DMS153 treated with DMSO at 0.1 percent for 48 hours (cell line): ENCODE measurements at regions not wholly inside any gene's neighbourhood (a gene's known extent, or its start where the extent isn't known, plus 50 kb on each side); places are given as distances from the start of the nearest gene placed in this dataset.
"Not testable (repeated sequence)": the region's sequence is repeated elsewhere in the genome, so short reads cannot be mapped to it uniquely, and the experiment has no call there.

Experiments
- DNase-seq: peaks from one replicate; lab custom pipeline; 2025; ENCODE audit not compliant: unreplicated experiment; lab: John Stamatoyannopoulos, UW

- DNase-seq: no peak
Observed at GRCh38 chr2:121068851-121069250, 216.2 kb downstream of the TFCP2L1 start.

- DNase-seq: no peak
Observed at GRCh38 chr2:121069434-121069969, 215.5 kb downstream of the TFCP2L1 start.

DNA sequence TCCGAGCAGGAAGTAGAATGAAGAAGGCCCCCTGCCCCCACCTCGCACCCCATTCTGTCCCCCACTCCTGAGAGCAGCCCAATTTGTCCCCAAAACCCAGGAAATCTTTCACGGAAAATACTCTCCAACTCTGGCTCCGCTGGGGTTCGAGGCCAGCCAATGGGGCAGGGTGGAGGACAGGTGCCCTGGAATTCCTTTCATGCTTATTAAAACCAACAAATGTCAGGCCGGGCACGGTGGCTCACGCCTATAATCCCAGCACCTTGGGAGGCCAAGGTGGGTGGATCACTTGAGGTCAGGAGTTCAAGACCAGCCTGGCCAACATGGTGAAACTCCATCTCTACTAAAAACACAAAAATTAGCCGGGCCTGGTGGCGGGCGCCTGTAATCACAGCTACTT, 214.9 kb downstream of the TFCP2L1 start:
- not testable (repeated sequence) for DNase-seq

- DNase-seq: peak; percentile 39
Observed at GRCh38 chr2:121071034-121071504, 213.9 kb downstream of the TFCP2L1 start.

- DNase-seq: no peak
Observed at GRCh38 chr2:121072784-121073183, 212.2 kb downstream of the TFCP2L1 start.

DNA sequence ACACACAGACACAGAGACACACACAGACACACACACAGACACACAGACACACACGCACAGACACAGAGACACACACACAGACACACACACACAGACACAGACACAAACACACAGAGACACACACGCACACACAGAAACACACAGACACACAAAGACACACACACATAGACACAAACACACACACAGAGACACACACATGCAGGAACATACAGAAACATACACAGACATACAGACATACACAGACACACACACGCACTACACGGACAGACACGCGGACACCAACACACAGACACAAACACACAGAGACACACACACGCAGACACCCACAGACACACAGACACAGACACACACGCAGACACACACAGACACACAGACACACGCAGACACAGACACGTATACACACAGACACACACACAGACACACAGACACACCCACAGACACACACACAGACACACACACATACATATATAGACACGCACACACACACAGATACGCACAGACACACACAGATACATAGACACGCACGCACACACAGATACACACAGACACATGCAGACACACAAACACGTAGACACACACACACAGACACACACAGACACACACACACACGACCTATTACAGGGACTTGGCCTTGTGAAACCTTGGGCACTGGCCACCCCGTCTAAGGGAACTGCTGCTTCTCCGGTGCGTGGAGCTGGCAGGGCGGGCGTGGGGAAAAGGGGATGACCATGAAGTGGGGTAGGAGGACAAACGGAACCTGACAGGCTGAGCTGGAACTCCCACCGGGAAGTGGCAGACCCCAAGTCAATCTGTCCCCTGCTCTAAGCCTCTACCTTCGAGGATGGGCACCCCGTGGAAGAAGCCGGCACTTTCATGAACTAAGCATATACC, 211.4 kb downstream of the TFCP2L1 start:
- no peak for DNase-seq

DNA sequence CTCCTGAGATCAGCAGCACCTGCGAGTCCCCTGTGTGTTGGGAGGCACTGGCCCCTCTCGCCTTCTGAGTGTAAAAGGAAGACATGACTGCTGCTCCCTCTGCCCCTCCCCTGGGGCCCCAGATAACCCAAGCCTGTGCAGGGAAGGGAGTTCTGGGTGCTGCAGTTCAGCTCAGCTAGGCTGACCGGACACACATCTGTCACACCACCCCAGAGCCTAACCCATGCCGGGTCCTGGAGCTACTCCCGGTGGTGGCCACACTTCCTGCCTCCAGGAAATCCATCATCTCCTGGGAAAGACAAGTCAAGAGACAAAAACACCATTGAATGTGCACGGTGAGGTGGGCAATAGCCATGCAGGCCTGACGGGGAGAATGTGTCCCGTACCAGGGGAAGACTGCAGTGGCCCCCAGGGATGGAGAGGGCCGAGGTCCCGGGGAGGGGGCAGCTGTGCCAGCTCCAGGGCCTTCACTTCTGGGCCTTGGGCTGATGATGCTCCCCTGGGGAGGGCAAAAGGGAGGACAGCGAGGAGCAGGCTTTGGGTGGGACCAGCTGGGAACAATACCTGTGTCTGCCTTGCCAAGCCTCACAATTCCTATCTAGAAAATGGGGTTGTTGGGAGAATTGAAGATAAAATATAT, 210.6 kb downstream of the TFCP2L1 start:
- DNase-seq: no peak

DNA sequence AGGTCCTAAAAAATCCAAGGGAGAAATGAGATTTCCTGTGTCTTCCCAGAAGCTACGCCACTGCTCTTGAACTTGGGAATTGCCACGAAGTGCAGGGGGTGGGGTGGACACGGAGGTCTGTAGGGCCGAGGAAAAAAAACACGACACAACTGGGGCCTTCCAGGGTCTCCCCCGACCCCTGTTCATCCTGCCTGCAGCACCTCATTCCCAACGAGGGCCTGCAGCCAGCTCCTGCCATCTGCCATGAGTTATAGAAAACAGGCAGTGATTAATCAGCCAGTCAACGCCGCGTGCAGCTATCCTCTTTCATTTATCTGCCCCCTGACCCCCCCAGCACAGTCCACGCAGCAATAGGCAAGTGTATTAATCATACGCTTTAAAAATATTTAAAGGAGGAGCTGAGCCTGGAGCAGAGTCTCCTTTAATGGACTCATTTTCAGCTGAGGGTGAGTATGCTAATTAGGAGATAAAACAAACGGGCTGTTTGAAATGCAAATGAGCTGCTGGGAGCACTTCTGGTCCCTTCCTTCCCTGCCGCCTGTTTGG, 209.9 kb downstream of the TFCP2L1 start:
- DNase-seq: no peak

DNA sequence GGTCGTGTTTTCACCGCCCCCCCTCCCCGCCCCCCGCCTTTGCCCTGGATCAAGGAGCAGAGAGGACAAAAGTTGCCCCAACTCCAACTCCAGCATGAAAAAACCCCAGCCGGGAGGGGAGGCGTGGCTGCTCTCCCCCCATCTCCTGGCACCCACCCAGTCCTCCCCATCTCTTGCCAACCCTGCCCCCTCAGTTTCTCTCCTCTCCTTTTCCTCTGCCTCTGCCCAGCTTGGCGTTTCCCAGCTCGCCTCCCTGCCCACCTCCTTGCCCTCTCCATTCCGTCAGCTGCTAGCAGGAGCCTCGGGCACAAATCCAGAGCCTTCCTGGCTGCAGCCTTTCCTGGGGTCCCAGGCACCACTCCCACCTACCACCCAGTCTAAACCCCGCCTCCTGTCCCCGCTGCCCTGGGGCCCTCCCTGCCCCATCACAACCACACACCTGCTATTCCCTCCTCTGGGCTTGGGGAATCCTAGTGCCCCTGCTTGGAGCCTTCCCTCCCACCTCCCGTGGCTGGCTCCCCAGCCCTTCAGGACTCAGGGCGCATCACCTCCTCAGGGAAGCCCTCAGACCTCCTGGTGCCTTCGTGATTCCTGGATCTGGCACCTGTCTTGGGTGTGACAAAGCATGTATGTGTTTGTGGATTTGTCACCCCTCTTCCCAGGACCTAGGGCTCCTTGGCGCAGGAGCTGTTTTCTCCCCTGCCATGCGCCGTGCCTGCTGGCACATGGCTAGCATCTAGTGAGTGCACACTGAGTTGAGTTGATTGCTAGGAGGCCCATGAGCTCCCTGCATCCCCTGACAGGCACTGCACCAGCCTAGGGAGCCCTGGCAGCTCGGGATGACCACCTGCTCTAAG, 209.1 kb downstream of the TFCP2L1 start:
- no peak for DNase-seq

DNA sequence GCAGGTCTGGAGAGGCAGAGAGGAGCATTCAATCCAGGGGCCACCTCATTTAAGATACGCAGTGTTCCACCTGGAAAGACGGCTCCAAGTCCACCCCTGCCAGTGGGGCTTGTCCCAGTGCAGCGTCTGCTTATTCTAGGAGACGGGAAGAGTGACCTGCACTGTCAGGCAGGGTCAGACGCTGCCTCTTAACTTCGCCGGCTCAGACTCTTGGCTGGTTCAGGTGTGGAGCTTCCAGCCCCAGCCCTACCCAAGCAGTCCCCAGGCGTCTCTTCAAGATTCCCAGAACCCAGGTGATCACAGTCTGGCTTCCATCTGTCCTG, 208.5 kb downstream of the TFCP2L1 start:
- DNase-seq: no peak

DNA sequence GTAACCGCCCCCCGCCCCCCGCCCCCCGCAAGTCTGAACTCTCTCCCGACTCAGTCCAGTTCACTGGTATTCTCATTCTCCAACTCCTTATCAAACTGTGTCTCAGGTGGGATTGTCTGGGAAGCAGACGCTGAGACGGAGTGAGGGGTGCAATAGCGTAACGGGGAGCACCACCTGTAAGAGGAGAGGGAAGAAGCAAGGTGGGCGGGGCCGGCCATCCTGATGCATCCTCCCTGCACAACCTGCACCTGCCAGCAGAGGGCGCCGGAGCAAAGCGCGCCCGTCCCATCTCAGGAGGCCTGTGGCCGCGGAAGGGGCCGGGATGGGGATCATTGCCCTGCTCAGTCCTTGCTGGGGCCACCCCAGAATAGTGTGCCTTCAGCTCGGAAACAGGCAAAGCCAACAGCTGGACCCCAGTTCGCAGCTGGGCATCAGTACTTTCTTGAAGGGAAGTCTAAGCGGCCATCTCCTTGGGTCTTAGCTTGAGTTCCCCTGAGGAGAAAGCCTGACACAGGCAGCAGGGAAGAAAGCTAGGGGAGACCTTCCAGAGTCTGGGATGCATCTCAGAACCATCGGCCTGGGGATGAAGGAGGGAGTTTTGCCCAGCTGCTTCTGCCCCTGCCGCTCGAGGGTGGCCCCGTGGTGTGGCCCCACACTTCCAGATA, 208.0 kb downstream of the TFCP2L1 start:
- DNase-seq: peak; percentile 46

DNA sequence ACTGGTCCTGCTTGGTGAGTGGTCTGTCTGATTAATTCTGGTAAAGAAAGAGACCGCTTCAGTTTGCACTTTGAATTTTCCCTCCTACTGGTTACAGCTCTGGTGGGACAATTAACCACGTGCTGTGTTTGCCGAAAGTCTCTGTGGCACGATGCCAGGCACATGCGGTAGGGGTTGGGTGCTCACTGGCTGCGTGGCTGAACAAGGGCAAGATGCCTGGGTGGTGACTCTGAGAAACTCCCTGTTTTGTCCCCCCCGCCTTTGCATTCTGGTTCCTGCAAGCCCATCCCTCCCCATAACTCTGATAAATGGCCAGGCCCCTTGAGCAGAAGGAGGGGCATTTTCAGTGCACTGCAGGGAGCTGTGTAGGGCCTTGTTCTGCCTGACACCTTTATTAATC, 206.1 kb downstream of the TFCP2L1 start:
- DNase-seq: no peak

DNA sequence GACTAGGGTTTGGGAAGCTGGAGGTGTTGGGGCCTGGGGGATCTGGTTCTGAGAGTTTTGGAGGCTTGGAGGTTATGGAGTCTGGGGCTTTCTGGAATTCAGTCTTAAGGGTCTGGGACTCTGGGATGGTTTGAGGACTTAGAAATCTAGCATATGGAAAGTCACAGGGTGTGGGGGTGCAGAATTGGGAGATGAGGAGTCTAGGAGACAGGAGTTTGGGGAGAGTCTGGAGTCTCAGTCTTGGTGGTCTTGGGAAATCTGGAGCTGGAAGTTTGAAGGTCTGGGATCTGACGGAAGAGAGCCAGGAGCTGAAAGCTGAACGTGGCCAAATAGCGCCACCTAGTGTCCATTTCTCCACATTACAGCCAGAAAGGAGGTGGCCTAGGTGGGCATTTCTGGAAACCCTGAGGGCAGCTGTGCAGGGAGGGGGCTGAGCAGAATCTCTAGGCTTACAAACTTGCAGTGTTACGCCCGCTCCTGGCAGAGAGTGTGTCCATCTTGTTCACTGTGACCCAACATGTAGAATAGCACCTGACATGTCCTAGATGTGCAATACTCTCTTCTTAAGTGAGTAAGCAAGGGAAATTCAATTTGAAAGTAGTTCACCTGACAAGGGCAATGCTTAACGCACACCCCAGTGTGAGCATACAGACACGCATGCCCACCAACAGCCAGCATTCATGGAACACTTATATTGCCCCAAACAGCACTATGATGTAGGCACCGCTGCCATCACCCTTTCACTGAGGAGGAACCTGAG, 204.8 kb downstream of the TFCP2L1 start:
- peak; percentile 49 for DNase-seq

DNA sequence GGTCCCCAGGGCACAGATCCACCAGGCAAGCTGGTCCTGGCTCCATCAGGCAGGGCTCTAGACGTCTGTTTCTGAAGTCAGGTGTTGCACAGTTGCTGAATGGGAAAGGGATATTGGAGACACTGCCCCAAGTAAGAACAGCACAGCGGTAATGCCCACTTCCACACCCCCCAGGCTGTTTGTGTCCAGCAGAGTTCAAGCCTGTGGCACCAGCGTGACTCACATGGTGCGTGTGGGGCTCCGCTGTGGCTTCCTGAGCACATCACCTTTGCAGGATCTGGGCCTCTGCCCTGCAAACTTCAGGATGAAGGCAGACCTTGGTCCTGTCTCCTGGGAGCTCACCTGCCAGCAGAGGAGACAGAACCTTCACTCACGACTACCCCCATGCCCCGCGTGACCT, 203.3 kb downstream of the TFCP2L1 start:
- DNase-seq: no peak

- DNase-seq: no peak
Observed at GRCh38 chr2:121082191-121082590, 202.8 kb downstream of the TFCP2L1 start.

DNA sequence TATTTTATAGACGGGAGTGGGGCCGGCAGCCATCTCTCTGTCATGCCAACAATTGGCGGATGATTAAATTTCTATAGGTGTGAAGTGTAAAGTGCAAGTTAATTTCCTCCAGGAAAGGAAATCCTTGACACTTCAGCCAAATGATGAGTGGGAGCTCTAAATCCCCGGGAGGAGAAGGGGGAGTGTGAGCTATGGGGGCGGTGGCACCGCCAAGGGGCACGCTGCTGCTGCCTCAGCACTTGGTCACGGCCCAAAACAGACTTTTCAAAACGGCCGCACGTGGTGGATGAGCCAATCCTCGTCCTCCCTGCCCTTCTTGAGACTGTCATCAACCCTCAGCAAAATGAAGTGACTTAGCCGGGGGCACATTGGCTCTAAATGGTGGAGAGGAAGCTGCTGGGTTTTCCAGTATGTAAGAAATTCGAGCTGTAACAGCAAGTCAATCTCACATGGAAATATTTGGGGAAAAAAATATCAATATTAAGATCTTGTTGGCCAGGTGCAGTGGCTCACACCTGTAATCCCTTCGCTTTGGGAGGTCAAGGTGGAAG, 200.8 kb downstream of the TFCP2L1 start:
- no peak for DNase-seq

DNA sequence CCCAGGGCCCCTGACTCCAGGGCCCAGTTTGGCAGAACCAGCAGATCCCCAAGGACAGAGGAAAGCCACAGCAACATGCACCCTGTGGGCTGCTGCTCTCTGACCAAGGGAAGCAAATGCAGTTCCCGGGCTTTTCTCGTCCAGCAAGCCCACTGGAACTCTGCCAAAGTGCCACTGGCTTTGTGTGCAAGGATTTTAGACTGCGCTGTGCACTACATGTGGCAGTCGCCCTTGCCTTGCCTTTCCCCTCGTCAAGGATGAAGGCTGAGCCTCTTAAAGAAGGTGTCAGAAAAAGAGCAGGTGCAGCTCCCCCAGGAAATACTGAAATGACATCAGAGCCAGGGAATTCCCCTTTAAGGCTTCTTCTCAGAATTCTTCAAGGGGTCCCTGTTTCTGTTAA, 199.2 kb downstream of the TFCP2L1 start:
- no peak for DNase-seq

DNA sequence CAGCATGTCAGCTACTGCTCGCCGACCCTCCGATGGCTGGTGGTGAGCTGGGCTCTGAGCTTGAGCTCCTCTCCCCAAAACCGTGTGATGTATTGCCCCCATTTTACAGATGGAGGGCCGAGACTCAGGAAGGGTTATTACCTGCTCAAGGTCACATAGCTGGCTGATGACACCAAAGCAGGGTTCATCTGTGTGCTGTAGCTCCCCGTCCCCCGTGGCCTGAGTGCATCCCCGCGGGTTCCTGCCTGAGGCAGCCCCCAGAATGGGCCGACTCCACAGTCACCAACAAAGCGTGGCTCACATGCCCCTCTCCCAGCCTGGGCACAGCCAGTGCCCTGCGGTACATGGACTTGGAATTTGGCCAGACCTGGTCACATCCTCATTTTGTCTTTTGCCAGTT, 198.6 kb downstream of the TFCP2L1 start:
- no peak for DNase-seq

GRCh38 chr2:121087117-121087516, 197.9 kb downstream of the TFCP2L1 start:
- no peak for DNase-seq
